Adipocyte (in vitro differentiated cells): ENCODE measurements at regions not wholly inside any gene's neighbourhood (a gene's known extent, or its start where the extent isn't known, plus 50 kb on each side); places are given as distances from the start of the nearest gene placed in this dataset.
A peak's percentile ranks its signal among the peaks of the same experiment; 100 is the strongest.

Experiments
- DNase-seq: peaks from one replicate; pipeline ENCODE4 v3.0.0-alpha.2; 2015; ENCODE audit warnings: low read depth
- H3K27me3 ChIP-seq: replicated peaks from 2 replicates; pipeline ENCODE4 v1.7.0; 2013; ENCODE audit warnings: mild to moderate bottlenecking, low read length, moderate library complexity; ENCODE audit not compliant: control insufficient read depth, insufficient read depth
- H3K36me3 ChIP-seq: 2 replicates; pipeline ENCODE4 v1.7.0; 2013; ENCODE audit warnings: low read length, mild to moderate bottlenecking, moderate library complexity; ENCODE audit not compliant: control insufficient read depth, insufficient read depth, severe bottlenecking
- H3K4me1 ChIP-seq: 2 replicates; pipeline ENCODE4 v1.7.0; 2013; ENCODE audit warnings: mild to moderate bottlenecking, low read length, moderate library complexity; ENCODE audit not compliant: control insufficient read depth, insufficient read depth
- H3K4me3 ChIP-seq: 2 replicates; pipeline ENCODE4 v1.7.0; 2013; ENCODE audit warnings: mild to moderate bottlenecking, low read length, moderate library complexity
- H3K9ac ChIP-seq: 2 replicates; pipeline ENCODE4 v1.7.0; 2013; ENCODE audit warnings: mild to moderate bottlenecking, low read length, moderate library complexity
- H3K9me3 ChIP-seq: 2 replicates; pipeline ENCODE4 v1.7.0; 2013; ENCODE audit warnings: mild to moderate bottlenecking, low read length, moderate library complexity; ENCODE audit not compliant: control insufficient read depth

GRCh38 chr1:223473601-223474344, 80.6 kb downstream of the CCDC185 start:
- DNase-seq: peak; percentile 8
- H3K36me3 ChIP-seq: no peaks in the 10 kb centered on the region
- H3K27me3 ChIP-seq: peaks cover 44% of the 10 kb centered on the region
- H3K9me3 ChIP-seq: peaks cover 12% of the 10 kb centered on the region
- H3K4me3 ChIP-seq: no peak overlapping the region
- H3K9ac ChIP-seq: no peak overlapping the region
- no peaks in the 10 kb centered on the region for H3K4me1 ChIP-seq

- no peaks in the 10 kb centered on the region for H3K36me3 ChIP-seq
- no peak overlapping the region for H3K9ac ChIP-seq
- peaks cover 50% of the 10 kb centered on the region for H3K27me3 ChIP-seq
- no peak for DNase-seq
- no peak overlapping the region for H3K4me3 ChIP-seq
- peaks cover 12% of the 10 kb centered on the region for H3K9me3 ChIP-seq
- H3K4me1 ChIP-seq: no peaks in the 10 kb centered on the region
Observed at GRCh38 chr1:223474804-223475203, 81.6 kb downstream of the CCDC185 start.

GRCh38 chr1:223477456-223477855, 84.2 kb downstream of the CCDC185 start:
- H3K4me3 ChIP-seq: no peak overlapping the region
- peaks cover 5% of the 10 kb centered on the region for H3K9me3 ChIP-seq
- H3K27me3 ChIP-seq: peaks cover 62% of the 10 kb centered on the region
- no peak for DNase-seq
- no peak overlapping the region for H3K9ac ChIP-seq
- no peaks in the 10 kb centered on the region for H3K4me1 ChIP-seq
- no peaks in the 10 kb centered on the region for H3K36me3 ChIP-seq

- H3K27me3 ChIP-seq: peaks cover 69% of the 10 kb centered on the region
- DNase-seq: no peak
- H3K36me3 ChIP-seq: no peaks in the 10 kb centered on the region
Observed at GRCh38 chr1:223478606-223479005, 85.4 kb downstream of the CCDC185 start.

GRCh38 chr1:223479261-223479660, 86.0 kb downstream of the CCDC185 start:
- no peaks in the 10 kb centered on the region for H3K36me3 ChIP-seq
- DNase-seq: no peak
- H3K27me3 ChIP-seq: peaks cover 70% of the 10 kb centered on the region
- no peaks in the 10 kb centered on the region for H3K4me1 ChIP-seq
- no peak overlapping the region for H3K4me3 ChIP-seq
- H3K9me3 ChIP-seq: peaks cover 5% of the 10 kb centered on the region
- H3K9ac ChIP-seq: no peak overlapping the region

More at GRCh38 chr1:223478606-223479005, 85.4 kb downstream of the CCDC185 start:
- peaks cover 5% of the 10 kb centered on the region for H3K9me3 ChIP-seq
- H3K9ac ChIP-seq: no peak overlapping the region
- no peaks in the 10 kb centered on the region for H3K4me1 ChIP-seq
- no peak overlapping the region for H3K4me3 ChIP-seq

- Histone ChIP-seq H3K9ac (no peak overlapping the region), H3K4me1 (no peaks in the 10 kb centered on the region), H3K9me3 (peaks cover 5% of the 10 kb centered on the region), H3K27me3 (peaks cover 63% of the 10 kb centered on the region), H3K4me3 (no peak overlapping the region), H3K36me3 (no peaks in the 10 kb centered on the region)
- no peak for DNase-seq
Observed at GRCh38 chr1:223479718-223480425, 86.7 kb downstream of the CCDC185 start.

GRCh38 chr1:223482132-223482531, 88.9 kb downstream of the CCDC185 start:
- no peak for DNase-seq
- H3K36me3 ChIP-seq: no peaks in the 10 kb centered on the region
- no peaks in the 10 kb centered on the region for H3K4me1 ChIP-seq
- peaks cover 5% of the 10 kb centered on the region for H3K9me3 ChIP-seq
- H3K9ac ChIP-seq: no peak overlapping the region
- no peak overlapping the region for H3K4me3 ChIP-seq
- H3K27me3 ChIP-seq: peaks cover 62% of the 10 kb centered on the region

GRCh38 chr1:223482766-223483165, 89.6 kb downstream of the CCDC185 start:
- DNase-seq: no peak
- Histone ChIP-seq H3K27me3 (peaks cover 63% of the 10 kb centered on the region), H3K4me1 (no peaks in the 10 kb centered on the region), H3K36me3 (no peaks in the 10 kb centered on the region), H3K9me3 (peaks cover 5% of the 10 kb centered on the region), H3K9ac (no peak overlapping the region), H3K4me3 (no peak overlapping the region)

- H3K9ac ChIP-seq: no peak overlapping the region
Observed at GRCh38 chr1:223483511-223483910, 90.3 kb downstream of the CCDC185 start.

GRCh38 chr1:223486366-223486765, 93.2 kb downstream of the CCDC185 start:
- Histone ChIP-seq H3K9me3 (peaks cover 5% of the 10 kb centered on the region), H3K4me3 (no peak overlapping the region), H3K9ac (no peak overlapping the region), H3K36me3 (no peaks in the 10 kb centered on the region), H3K4me1 (no peaks in the 10 kb centered on the region), H3K27me3 (peaks cover 55% of the 10 kb centered on the region)
- no peak for DNase-seq

More at GRCh38 chr1:223483511-223483910, 90.3 kb downstream of the CCDC185 start:
- Histone ChIP-seq H3K9me3 (peaks cover 5% of the 10 kb centered on the region), H3K27me3 (peaks cover 63% of the 10 kb centered on the region), H3K4me1 (no peaks in the 10 kb centered on the region), H3K36me3 (no peaks in the 10 kb centered on the region), H3K4me3 (no peak overlapping the region)
- DNase-seq: no peak

GRCh38 chr1:223486932-223487886, 94.0 kb downstream of the CCDC185 start:
- Histone ChIP-seq H3K27me3 (peaks cover 51% of the 10 kb centered on the region), H3K36me3 (no peaks in the 10 kb centered on the region), H3K9me3 (peaks cover under 1% of the 10 kb centered on the region), H3K4me1 (no peaks in the 10 kb centered on the region), H3K4me3 (no peak overlapping the region), H3K9ac (no peak overlapping the region)
- no peak for DNase-seq
